IPS DF 6.9 (cell line): ENCODE measurements at regions not wholly inside any gene's neighbourhood (a gene's known extent, or its start where the extent isn't known, plus 50 kb on each side); places are given as distances from the start of the nearest gene placed in this dataset.

Source experiments
- DNase-seq: peaks from one replicate; pipeline ENCODE4 v3.0.0-alpha.2; 2013; ENCODE audit warnings: low read depth, low spot score
- H3K27ac ChIP-seq: one replicate; pipeline ENCODE4 v1.5.1; 2013; ENCODE audit warnings: low read length, control low read depth
- H3K27me3 ChIP-seq: 2 replicates; pipeline ENCODE4 v1.6.1; 2013; ENCODE audit warnings: mild to moderate bottlenecking, low read length; ENCODE audit not compliant: control insufficient read depth, insufficient read depth
- H3K36me3 ChIP-seq: 2 replicates; pipeline ENCODE4 v1.6.1; 2013; ENCODE audit warnings: low read length; ENCODE audit not compliant: control insufficient read depth, insufficient read depth
- H3K4me1 ChIP-seq: 2 replicates; pipeline ENCODE4 v1.6.1; 2013; ENCODE audit warnings: low read length; ENCODE audit not compliant: control insufficient read depth, insufficient read depth
- H3K4me3 ChIP-seq: 2 replicates; pipeline ENCODE4 v1.5.1; 2013; ENCODE audit warnings: mild to moderate bottlenecking, low read length
- H3K9me3 ChIP-seq: 2 replicates; pipeline ENCODE4 v1.6.1; 2013; ENCODE audit warnings: low read length, inconsistent platforms; ENCODE audit not compliant: control insufficient read depth, insufficient read depth
- WGBS: extraction: QIAGEN DNeasy Blood & Tissue Kit; methylation state at CpG from one replicate; pipeline ENCODE4 v1.1.7; 2013; ENCODE audit warnings: mixed read lengths, missing lambda C conversion rate; ENCODE audit not compliant: insufficient read length, insufficient coverage; 5-methylcytosine and 5-hydroxymethylcytosine counted together

DNA sequence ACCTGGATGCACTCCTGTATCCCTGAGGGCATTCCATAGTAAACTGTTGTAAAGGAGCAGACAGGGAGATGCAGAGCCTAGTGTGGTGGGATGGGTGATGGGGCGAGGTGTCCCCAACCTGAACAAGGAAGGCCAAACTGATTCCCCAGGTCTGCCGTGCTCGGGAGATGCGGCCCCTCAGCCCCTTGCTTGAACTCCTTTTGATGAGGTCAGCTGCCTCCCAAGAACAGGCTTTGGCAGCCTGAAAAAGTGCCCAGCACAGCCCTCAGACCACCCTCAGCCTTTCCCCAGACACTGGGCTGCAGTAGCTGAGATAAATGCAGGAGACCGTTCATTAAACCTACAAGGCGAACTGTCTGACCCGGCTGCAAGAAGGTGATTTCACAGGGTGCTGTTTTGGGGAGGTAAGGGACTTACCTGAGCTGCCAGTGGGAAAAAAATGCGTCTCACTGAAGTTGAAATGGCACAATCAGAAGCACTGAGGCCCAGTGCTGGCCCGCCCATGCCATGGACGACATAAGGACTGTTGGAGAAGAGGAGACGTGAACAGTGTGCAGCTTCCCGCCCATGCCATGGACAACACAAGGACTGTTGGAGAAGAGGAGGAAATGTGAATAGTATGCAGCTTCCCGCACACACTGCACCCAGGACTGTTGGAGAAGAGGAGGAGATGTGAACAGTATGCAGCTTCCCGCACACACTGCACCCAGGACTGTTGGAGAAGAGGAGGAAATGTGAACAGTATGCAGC lies 148.4 kb upstream of the FAM20C start:
- no peaks in the 10 kb centered on the region for H3K27me3 ChIP-seq
- no CpG with 5 or more reads among the region's 14 CpGs for WGBS
- no peaks in the 10 kb centered on the region for H3K9me3 ChIP-seq
- H3K4me3 ChIP-seq: no peak overlapping the region
- no peaks in the 10 kb centered on the region for H3K36me3 ChIP-seq
- no peak overlapping the region for H3K27ac ChIP-seq
- H3K4me1 ChIP-seq: no peaks in the 10 kb centered on the region
- no peak for DNase-seq

DNA sequence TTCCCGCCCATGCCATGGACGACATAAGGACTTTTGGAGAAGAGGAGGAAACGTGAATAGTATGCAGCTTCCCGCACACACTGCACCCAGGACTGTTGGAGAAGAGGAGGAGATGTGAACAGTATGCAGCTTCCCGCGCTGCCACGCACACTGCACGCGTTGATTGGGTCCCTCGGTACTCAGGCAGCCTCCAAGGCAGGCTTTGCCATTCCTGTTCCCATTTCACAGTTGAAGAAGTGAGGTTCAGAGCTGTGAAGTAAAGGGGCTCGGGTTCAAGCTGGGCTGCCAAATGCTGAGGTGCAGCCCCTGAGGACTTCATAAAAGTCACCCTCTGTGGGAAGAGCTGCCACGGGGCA lies 147.9 kb upstream of the FAM20C start:
- H3K27me3 ChIP-seq: no peaks in the 10 kb centered on the region
- H3K4me1 ChIP-seq: no peaks in the 10 kb centered on the region
- no peak for DNase-seq
- H3K9me3 ChIP-seq: no peaks in the 10 kb centered on the region
- no CpG with 5 or more reads among the region's 12 CpGs for WGBS
- H3K4me3 ChIP-seq: no peak overlapping the region
- no peaks in the 10 kb centered on the region for H3K36me3 ChIP-seq
- H3K27ac ChIP-seq: no peak overlapping the region

DNA sequence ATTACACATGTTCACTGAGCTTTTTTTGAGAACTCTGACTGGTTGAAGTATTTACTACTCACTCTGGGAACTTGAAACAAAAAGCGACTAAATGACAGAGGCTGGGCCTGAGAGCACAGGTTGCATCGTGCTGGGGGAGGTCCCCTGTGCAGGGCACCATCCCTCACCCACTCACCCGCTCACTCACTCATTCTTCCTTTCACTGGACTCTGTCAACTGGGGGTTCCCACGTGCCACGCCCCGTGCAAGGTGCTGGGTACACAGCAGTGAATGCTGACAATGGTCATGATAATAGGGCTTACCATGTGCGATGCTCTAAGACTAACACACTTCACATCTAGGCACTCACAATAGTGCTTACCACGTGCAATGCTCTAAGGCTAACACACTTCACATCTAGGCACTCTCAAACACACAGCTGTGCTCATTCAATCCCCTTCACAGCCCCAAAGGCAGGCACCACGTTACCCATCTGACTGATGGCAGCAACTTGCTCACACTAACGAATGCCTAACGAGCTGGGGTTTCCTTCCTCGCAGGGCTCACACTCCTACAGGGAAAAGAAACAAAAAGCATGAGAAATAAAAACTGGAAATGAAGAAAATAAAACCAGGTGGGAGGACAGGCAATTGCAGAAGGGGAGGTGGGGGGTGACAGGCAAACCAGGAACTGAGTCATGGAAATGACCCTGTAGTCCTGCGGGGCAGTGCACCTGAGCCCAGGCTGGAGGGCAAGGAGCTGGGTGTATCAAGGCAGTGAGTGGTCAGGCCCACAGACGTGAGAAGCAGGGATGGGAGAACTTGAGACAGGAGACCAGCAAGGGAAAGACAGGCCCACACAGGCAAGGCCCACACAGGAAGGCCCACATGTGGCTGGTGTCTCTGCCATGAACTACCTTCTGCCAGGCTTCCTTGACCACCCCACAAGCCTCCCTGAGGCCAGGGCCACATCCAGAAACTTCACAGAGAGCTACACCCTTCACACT lies 147.0 kb upstream of the FAM20C start:
- Histone ChIP-seq H3K36me3 (no peaks in the 10 kb centered on the region), H3K9me3 (no peaks in the 10 kb centered on the region), H3K4me3 (no peak overlapping the region), H3K4me1 (no peaks in the 10 kb centered on the region), H3K27ac (no peak overlapping the region), H3K27me3 (no peaks in the 10 kb centered on the region)
- WGBS: no CpG with 5 or more reads among the region's 14 CpGs
- DNase-seq: no peak

DNA sequence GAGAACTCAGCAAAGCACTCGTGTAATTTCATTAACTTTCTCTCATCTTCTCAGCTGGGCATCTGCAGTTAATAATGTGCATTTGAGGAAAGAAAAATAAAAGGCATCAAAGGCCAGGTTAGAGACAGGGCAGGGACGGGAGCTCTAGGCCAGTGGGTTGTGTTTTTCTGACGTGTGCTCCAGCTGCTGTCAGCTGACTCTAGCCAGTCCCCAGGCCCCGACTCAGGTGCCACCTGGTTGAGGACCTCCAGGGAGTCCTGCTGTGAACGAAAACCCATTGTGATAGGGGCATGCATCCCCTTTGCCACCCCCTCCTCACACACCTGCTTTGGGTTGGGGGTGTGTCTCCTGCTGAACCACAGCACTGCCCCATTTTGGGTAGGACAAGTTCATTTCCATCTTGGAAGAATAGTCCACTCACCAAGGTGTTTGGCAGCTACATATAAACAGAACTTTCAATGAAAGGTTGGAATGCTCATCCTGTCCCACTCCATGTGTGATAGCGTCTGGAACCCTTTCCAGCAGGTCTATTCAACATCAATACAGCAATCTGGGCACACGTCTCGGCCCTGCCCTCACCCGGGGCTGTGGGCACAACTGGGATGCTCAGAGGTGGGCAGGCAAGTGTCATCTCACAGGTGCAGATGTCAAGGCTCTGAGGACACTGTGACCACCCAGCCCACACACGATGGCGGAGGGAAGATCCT lies 146.1 kb upstream of the FAM20C start:
- no peaks in the 10 kb centered on the region for H3K4me1 ChIP-seq
- no peak for DNase-seq
- WGBS: no CpG with 5 or more reads among the region's 11 CpGs
- no peaks in the 10 kb centered on the region for H3K36me3 ChIP-seq
- no peak overlapping the region for H3K27ac ChIP-seq
- no peaks in the 10 kb centered on the region for H3K9me3 ChIP-seq
- no peak overlapping the region for H3K4me3 ChIP-seq
- no peaks in the 10 kb centered on the region for H3K27me3 ChIP-seq

DNA sequence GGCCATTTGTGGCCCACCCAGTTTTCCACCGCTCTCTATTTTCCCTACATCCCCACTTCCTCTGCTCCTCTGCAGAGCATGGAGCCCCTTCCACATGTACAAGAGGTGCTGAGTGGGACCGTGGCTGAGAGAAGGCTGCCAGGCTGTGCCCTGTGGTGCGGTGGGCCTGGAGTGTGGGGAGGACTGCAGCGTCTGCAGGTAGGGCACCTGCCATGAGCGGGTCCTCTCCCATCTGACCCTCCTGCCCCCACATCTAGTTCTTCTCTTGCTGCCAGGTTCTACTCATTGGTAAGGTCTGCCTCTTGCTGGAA lies 145.6 kb upstream of the FAM20C start:
- no CpG with 5 or more reads among the region's 5 CpGs for WGBS

DNA sequence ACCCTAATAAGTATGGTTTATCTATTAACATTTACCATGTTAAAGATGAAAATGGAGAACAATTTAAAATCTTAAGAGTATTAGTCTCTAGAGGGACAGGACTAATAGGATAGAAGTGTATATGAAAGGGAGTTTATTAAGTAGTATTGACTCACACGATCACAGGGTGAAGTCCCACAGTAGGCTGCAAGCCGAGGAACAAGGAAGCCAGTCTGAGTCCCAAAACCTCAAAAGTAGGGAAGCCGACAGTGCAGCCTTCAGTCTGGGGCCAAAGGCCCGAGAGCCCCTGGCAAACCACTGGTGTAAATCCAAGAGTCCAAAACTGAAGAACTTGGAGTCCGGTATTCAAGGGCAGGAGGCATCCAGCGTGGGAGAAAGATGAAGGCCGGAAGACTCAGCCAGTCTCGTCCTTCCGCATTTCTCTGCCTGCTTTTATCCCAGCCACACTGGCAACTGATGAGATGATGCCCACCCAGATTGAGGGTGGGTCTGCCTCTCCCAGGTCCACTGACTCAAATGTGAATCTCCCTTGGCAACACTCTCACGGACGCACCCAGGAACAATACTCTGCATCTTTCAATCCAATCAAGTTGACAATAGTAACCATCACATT lies 140.8 kb upstream of the FAM20C start:
- H3K27me3 ChIP-seq: no peaks in the 10 kb centered on the region
- H3K4me3 ChIP-seq: no peak overlapping the region
- no CpG with 5 or more reads among the region's 11 CpGs for WGBS
- no peak for DNase-seq
- no peak overlapping the region for H3K27ac ChIP-seq
- H3K36me3 ChIP-seq: no peaks in the 10 kb centered on the region
- peaks cover 5% of the 10 kb centered on the region; the same call in 1 of the 2 replicates for H3K4me1 ChIP-seq
- H3K9me3 ChIP-seq: no peaks in the 10 kb centered on the region

More for the DNA sequence above, 145.6 kb upstream of the FAM20C start:
- no peaks in the 10 kb centered on the region for H3K36me3 ChIP-seq
- DNase-seq: no peak
- H3K4me3 ChIP-seq: no peak overlapping the region; the same call in 1 of the 2 replicates
- no peaks in the 10 kb centered on the region for H3K4me1 ChIP-seq
- no peaks in the 10 kb centered on the region for H3K9me3 ChIP-seq
- H3K27ac ChIP-seq: no peak overlapping the region
- no peaks in the 10 kb centered on the region for H3K27me3 ChIP-seq

DNA sequence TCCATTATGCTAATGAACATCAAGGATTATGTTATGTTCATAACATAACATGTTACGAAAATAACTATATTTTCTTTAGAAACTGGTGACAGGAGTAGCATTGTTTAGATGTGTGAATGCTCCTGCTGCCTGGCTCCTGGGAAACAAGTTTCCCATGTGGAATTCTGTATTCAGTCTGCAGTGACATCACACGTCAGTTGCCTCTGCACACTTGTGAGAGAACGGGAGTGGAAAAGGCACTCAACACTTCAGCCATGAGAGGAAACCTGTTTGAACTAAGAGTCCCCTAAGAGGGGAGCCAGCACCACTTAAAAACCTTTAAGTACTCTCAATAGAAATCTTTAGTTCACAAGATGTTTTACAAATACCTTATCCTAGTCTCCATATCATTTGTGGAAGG lies 140.3 kb upstream of the FAM20C start:
- no peak for DNase-seq
- no peaks in the 10 kb centered on the region for H3K27me3 ChIP-seq
- WGBS: no CpG with 5 or more reads among the region's 3 CpGs
- H3K4me3 ChIP-seq: no peak overlapping the region
- H3K9me3 ChIP-seq: no peaks in the 10 kb centered on the region
- H3K36me3 ChIP-seq: no peaks in the 10 kb centered on the region
- peaks cover 6% of the 10 kb centered on the region for H3K4me1 ChIP-seq
- no peak overlapping the region for H3K27ac ChIP-seq

DNA sequence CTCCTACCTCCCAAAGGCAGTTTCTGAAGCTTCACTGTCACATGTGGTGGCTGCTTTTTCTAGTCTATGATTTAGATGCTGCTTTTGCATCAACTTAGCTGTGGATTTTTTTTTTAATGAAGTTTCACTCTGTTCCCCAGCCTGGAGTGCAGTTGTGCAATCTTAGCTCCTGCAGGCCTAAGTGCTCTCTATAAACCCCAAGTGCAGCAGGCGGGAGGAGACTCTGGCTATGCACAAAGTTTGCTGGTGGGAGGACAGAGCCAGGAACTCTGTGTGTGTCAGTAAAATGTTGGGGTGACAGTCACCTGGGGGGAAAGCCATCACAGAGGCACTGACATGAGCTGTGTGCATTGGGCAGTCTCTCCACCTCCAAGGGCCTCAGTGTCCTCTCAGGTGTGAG lies 138.8 kb upstream of the FAM20C start:
- DNase-seq: no peak
- H3K27ac ChIP-seq: no peak overlapping the region
- no CpG with 5 or more reads among the region's 1 CpG for WGBS
- no peak overlapping the region for H3K4me3 ChIP-seq
- no peaks in the 10 kb centered on the region for H3K27me3 ChIP-seq
- no peaks in the 10 kb centered on the region for H3K9me3 ChIP-seq
- no peaks in the 10 kb centered on the region for H3K36me3 ChIP-seq
- H3K4me1 ChIP-seq: peaks cover 7% of the 10 kb centered on the region

DNA sequence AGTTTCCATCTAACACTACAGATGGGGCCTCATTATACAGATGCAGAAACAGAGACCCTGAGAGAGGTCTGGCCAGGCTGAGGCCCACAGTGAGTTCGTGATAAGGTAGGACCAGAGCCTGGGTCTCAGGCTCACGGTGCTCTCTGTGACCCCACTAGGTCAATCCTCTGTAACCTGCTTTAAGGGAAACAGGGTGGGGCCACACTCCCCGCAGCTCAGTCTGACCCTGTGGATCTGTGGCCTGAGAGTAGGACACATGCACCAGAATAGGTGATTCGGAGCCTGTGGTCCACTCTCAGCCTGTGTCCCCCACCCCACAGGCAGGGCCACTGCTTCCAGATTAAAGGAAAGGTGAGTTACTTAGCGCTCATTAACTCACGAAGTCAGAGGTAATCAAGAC lies 137.8 kb upstream of the FAM20C start:
- Histone ChIP-seq H3K4me3 (no peak overlapping the region), H3K27me3 (no peaks in the 10 kb centered on the region), H3K36me3 (no peaks in the 10 kb centered on the region), H3K27ac (no peak overlapping the region), H3K4me1 (peaks cover 10% of the 10 kb centered on the region), H3K9me3 (no peaks in the 10 kb centered on the region)
- no peak for DNase-seq
- no CpG with 5 or more reads among the region's 6 CpGs for WGBS

DNA sequence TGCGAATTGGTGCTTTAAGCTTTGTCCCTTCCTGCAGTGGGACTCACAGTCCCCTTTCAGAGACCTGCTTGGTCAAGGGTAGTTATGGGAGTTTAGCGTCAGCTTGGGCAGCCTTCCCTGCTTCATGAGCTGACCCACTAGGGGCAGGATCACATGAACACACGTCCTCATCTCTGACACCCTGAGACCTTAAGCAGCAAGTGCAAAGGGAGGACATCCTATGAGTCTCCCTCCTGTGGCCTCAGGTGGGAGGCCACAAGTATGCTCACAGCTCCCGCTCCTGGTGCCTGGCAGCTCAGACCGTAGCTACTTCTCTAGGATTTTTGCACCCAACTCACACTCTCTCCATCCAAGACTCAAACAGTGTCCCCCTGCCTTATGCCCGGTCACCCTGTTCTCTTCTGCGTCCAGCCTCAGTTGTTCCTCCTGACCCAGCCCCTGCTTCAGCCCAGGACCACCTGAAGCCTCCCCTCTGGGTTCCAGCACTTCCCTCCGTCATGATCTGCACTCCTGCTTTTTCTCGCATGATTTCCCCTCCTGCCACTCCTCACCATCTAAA lies 136.6 kb upstream of the FAM20C start:
- Histone ChIP-seq H3K36me3 (no peaks in the 10 kb centered on the region), H3K27ac (no peak overlapping the region), H3K4me1 (peaks cover 11% of the 10 kb centered on the region), H3K4me3 (no peak overlapping the region), H3K27me3 (no peaks in the 10 kb centered on the region), H3K9me3 (no peaks in the 10 kb centered on the region)
- DNase-seq: no peak
- WGBS: no CpG with 5 or more reads among the region's 9 CpGs
